GM23338 (cell line): ENCODE measurements at regions not wholly inside any gene's neighbourhood (a gene's known extent, or its start where the extent isn't known, plus 50 kb on each side); places are given as distances from the start of the nearest gene placed in this dataset.

ENCODE experiments used
- ATAC-seq: fragments of 200-7000 bp; cut with Tn5 transposase; 3 replicates; pipeline ENCODE4 v1.9.1; 2020
- DNase-seq: peaks from one replicate; pipeline ENCODE4 v3.0.0-alpha.2; 2015; ENCODE audit warnings: low spot score
- H2AFZ ChIP-seq: fragments of 200-600 bp; sonication (generic); 2 replicates; pipeline ENCODE4 v1.8.0; 2016; ENCODE audit warnings: antibody characterized with exemption, mild to moderate bottlenecking, moderate library complexity
- H3F3A ChIP-seq: fragments of 200-600 bp; sonication (generic); replicated peaks from 2 replicates; pipeline ENCODE4 v1.8.0; 2017; ENCODE audit warnings: antibody characterized with exemption, mixed run types, low read depth
- H3K27ac ChIP-seq: fragments of 200-600 bp; sonication (generic); 2 replicates; pipeline ENCODE4 v1.6.1; 2016; ENCODE audit warnings: low read depth
- H3K27me3 ChIP-seq: fragments of 200-600 bp; sonication (generic); 2 replicates; pipeline ENCODE4 v1.8.0; 2016; ENCODE audit warnings: mild to moderate bottlenecking, mixed run types, moderate library complexity; ENCODE audit not compliant: insufficient read depth
- H3K36me3 ChIP-seq: fragments of 200-600 bp; sonication (generic); 2 replicates; pipeline ENCODE4 v1.8.0; 2016; ENCODE audit warnings: mild to moderate bottlenecking; ENCODE audit not compliant: insufficient read depth
- H3K4me1 ChIP-seq: fragments of 200-600 bp; sonication (generic); 2 replicates; pipeline ENCODE4 v1.8.0; 2016; ENCODE audit warnings: mild to moderate bottlenecking, moderate library complexity; ENCODE audit not compliant: insufficient read depth
- H3K4me2 ChIP-seq: fragments of 200-600 bp; sonication (generic); 2 replicates; pipeline ENCODE4 v1.7.1; 2017; ENCODE audit warnings: mixed run types
- H3K4me3 ChIP-seq: fragments of 200-600 bp; sonication (generic); 2 replicates; pipeline ENCODE4 v1.6.1; 2016; ENCODE audit warnings: mixed run types
- H3K79me2 ChIP-seq: fragments of 200-600 bp; sonication (generic); replicated peaks from 2 replicates; pipeline ENCODE4 v1.8.0; 2017; ENCODE audit warnings: mild to moderate bottlenecking; ENCODE audit not compliant: insufficient read depth
- H3K9me2 ChIP-seq: fragments of 200-600 bp; sonication (generic); 2 replicates; pipeline ENCODE4 v1.8.0; 2017; ENCODE audit not compliant: insufficient read depth
- H4K20me1 ChIP-seq: fragments of 200-600 bp; sonication (generic); replicated peaks from 2 replicates; pipeline ENCODE4 v1.8.0; 2017; ENCODE audit warnings: mild to moderate bottlenecking; ENCODE audit not compliant: insufficient read depth
- H3K27ac Mint-ChIP-seq: 2 replicates; pipeline ENCODE4 v1.8.0; 2020; ENCODE audit warnings: inconsistent platforms, mild to moderate bottlenecking, moderate library complexity, mixed read lengths
- H3K27me3 Mint-ChIP-seq: 3 replicates; pipeline ENCODE4 v1.8.0; 2022; ENCODE audit warnings: low read depth, mild to moderate bottlenecking, moderate library complexity, mixed read lengths, inconsistent platforms; ENCODE audit not compliant: insufficient read depth, poor library complexity
- H3K36me3 Mint-ChIP-seq: 3 replicates; pipeline ENCODE4 v1.8.0; 2021; ENCODE audit warnings: low read depth, mild to moderate bottlenecking, inconsistent platforms, moderate library complexity, mixed read lengths
- H3K4me1 Mint-ChIP-seq: 3 replicates; pipeline ENCODE4 v1.8.0; 2020; ENCODE audit warnings: mild to moderate bottlenecking, inconsistent platforms, mixed read lengths
- H3K4me3 Mint-ChIP-seq: 3 replicates; pipeline ENCODE4 v1.8.0; 2021; ENCODE audit warnings: moderate library complexity, mild to moderate bottlenecking, inconsistent platforms, mixed read lengths
- H3K9me3 Mint-ChIP-seq: 3 replicates; pipeline ENCODE4 v1.8.0; 2020; ENCODE audit warnings: moderate library complexity, mild to moderate bottlenecking, inconsistent platforms, mixed read lengths
- EZH2phosphoT487 ChIP-seq: fragments of 200-600 bp; sonication (generic); IDR thresholded peaks from one replicate; pipeline ENCODE4 v1.8.1; 2018; ENCODE audit warnings: antibody characterized with exemption; ENCODE audit not compliant: unreplicated experiment
- JUNB ChIP-seq: IDR thresholded peaks from one replicate; pipeline ENCODE4 v1.6.1; 2016; ENCODE audit warnings: antibody characterized with exemption; ENCODE audit not compliant: unreplicated experiment
- NANOG ChIP-seq: IDR thresholded peaks from 2 replicates; pipeline ENCODE4 v1.6.1; 2016; ENCODE audit warnings: antibody characterized with exemption, borderline replicate concordance
- POLR2AphosphoS5 ChIP-seq: IDR thresholded peaks from 2 replicates; pipeline ENCODE4 v1.6.1; 2016; ENCODE audit warnings: antibody characterized with exemption, low read depth
- STAT1 ChIP-seq: IDR thresholded peaks from one replicate; pipeline ENCODE4 v1.6.1; 2016; ENCODE audit warnings: antibody characterized with exemption; ENCODE audit not compliant: unreplicated experiment
- ZNF114 ChIP-seq: fragments of 250-450 bp; sonication (Bioruptor Pico); IDR thresholded peaks from 2 replicates; pipeline ENCODE4 v1.5.0; 2020; ENCODE audit warnings: mild to moderate bottlenecking, moderate library complexity
- ZNF331 ChIP-seq: fragments of 250-450 bp; sonication (Bioruptor Pico); IDR thresholded peaks from 2 replicates; pipeline ENCODE4 v1.5.0; 2020; ENCODE audit warnings: low read depth, mild to moderate bottlenecking, moderate library complexity
- TF ChIP-seq, protein P1 (sequence below): fragments of 250-450 bp; sonication (Bioruptor Pico); IDR thresholded peaks from 2 replicates; pipeline ENCODE4 v1.5.0; 2020; ENCODE audit warnings: mild to moderate bottlenecking, moderate library complexity
- TF ChIP-seq, protein P2 (sequence below): IDR thresholded peaks from 2 replicates; pipeline ENCODE4 v1.6.1; 2016; ENCODE audit warnings: antibody characterized with exemption
- TF ChIP-seq, protein P3 (sequence below), 2 experiments: fragments of 200-600 bp in 1 of 2; sonication (generic) in 1 of 2; conservative IDR thresholded peaks; 2 replicates each; pipeline versions ENCODE4 v1.5.1 to v1.6.1; 2016 to 2017; ENCODE audit warnings: antibody characterized with exemption in 2 of 2, low read depth in 2 of 2, mild to moderate bottlenecking in 2 of 2, moderate library complexity in 1 of 2

DNA sequence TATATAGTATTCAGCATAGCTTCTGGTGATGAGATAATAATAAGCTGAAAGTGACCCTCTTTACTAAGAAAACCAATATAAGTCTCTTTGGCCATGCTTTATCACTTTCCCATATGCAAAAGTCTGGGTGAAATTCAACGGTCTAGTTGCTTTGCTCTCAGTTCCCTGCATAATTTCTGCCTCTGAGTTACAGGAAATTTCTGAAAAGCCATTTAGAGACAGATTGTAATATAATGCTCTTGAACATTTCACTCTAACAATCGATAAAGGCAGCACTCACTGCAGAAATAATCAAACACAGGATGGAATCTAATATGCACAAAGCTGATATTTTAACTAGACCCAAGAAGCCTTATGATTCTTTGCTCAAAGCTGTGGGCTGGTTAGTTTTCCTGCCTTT lies 100.1 kb upstream of the LIFR start:
- H3K4me2 ChIP-seq: no peak overlapping the region
- Mint-ChIP-seq H3K4me3 (no peak overlapping the region), H3K27ac (no peak overlapping the region), H3K27me3 (no peaks in the 10 kb centered on the region), H3K4me1 (peaks cover 25% of the 10 kb centered on the region), H3K36me3 (no peaks in the 10 kb centered on the region), H3K9me3 (no peaks in the 10 kb centered on the region; the same call in 2 of the 3 replicates)
- no peak overlapping the region for H3K27ac ChIP-seq
- H4K20me1 ChIP-seq: no peaks in the 10 kb centered on the region
- no peaks in the 10 kb centered on the region for H3K4me1 ChIP-seq
- H3K9me2 ChIP-seq: peaks cover 11% of the 10 kb centered on the region; the same call in 1 of the 2 replicates
- H3K79me2 ChIP-seq: no peaks in the 10 kb centered on the region
- no peak for DNase-seq
- no peak overlapping the region for H2AFZ ChIP-seq
- H3F3A ChIP-seq: no peaks in the 10 kb centered on the region
- no peak overlapping the region for H3K4me3 ChIP-seq
- ATAC-seq: no peak
- H3K27me3 ChIP-seq: no peaks in the 10 kb centered on the region
- no peak for TF ChIP-seq STAT1
- TF ChIP-seq JUNB: no peak
- TF ChIP-seq, protein P1, sequence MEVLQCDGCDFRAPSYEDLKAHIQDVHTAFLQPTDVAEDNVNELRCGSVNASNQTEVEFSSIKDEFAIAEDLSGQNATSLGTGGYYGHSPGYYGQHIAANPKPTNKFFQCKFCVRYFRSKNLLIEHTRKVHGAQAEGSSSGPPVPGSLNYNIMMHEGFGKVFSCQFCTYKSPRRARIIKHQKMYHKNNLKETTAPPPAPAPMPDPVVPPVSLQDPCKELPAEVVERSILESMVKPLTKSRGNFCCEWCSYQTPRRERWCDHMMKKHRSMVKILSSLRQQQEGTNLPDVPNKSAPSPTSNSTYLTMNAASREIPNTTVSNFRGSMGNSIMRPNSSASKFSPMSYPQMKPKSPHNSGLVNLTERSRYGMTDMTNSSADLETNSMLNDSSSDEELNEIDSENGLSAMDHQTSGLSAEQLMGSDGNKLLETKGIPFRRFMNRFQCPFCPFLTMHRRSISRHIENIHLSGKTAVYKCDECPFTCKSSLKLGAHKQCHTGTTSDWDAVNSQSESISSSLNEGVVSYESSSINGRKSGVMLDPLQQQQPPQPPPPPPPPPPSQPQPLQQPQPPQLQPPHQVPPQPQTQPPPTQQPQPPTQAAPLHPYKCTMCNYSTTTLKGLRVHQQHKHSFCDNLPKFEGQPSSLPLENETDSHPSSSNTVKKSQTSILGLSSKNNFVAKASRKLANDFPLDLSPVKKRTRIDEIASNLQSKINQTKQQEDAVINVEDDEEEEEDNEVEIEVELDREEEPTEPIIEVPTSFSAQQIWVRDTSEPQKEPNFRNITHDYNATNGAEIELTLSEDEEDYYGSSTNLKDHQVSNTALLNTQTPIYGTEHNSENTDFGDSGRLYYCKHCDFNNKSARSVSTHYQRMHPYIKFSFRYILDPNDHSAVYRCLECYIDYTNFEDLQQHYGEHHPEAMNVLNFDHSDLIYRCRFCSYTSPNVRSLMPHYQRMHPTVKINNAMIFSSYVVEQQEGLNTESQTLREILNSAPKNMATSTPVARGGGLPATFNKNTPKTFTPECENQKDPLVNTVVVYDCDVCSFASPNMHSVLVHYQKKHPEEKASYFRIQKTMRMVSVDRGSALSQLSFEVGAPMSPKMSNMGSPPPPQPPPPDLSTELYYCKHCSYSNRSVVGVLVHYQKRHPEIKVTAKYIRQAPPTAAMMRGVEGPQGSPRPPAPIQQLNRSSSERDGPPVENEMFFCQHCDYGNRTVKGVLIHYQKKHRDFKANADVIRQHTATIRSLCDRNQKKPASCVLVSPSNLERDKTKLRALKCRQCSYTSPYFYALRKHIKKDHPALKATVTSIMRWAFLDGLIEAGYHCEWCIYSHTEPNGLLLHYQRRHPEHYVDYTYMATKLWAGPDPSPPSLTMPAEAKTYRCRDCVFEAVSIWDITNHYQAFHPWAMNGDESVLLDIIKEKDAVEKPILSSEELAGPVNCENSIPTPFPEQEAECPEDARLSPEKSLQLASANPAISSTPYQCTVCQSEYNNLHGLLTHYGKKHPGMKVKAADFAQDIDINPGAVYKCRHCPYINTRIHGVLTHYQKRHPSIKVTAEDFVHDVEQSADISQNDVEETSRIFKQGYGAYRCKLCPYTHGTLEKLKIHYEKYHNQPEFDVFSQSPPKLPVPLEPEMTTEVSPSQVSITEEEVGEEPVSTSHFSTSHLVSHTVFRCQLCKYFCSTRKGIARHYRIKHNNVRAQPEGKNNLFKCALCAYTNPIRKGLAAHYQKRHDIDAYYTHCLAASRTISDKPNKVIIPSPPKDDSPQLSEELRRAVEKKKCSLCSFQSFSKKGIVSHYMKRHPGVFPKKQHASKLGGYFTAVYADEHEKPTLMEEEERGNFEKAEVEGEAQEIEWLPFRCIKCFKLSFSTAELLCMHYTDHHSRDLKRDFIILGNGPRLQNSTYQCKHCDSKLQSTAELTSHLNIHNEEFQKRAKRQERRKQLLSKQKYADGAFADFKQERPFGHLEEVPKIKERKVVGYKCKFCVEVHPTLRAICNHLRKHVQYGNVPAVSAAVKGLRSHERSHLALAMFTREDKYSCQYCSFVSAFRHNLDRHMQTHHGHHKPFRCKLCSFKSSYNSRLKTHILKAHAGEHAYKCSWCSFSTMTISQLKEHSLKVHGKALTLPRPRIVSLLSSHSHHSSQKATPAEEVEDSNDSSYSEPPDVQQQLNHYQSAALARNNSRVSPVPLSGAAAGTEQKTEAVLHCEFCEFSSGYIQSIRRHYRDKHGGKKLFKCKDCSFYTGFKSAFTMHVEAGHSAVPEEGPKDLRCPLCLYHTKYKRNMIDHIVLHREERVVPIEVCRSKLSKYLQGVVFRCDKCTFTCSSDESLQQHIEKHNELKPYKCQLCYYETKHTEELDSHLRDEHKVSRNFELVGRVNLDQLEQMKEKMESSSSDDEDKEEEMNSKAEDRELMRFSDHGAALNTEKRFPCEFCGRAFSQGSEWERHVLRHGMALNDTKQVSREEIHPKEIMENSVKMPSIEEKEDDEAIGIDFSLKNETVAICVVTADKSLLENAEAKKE (CRISPR knock-in tag): no peak
- TF ChIP-seq, protein P2, sequence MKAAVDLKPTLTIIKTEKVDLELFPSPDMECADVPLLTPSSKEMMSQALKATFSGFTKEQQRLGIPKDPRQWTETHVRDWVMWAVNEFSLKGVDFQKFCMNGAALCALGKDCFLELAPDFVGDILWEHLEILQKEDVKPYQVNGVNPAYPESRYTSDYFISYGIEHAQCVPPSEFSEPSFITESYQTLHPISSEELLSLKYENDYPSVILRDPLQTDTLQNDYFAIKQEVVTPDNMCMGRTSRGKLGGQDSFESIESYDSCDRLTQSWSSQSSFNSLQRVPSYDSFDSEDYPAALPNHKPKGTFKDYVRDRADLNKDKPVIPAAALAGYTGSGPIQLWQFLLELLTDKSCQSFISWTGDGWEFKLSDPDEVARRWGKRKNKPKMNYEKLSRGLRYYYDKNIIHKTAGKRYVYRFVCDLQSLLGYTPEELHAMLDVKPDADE: no peak
- TF ChIP-seq ZNF331: no peak
- TF ChIP-seq NANOG: no peak
- no peak for TF ChIP-seq EZH2phosphoT487
- no peak for TF ChIP-seq POLR2AphosphoS5
- TF ChIP-seq, protein P3, sequence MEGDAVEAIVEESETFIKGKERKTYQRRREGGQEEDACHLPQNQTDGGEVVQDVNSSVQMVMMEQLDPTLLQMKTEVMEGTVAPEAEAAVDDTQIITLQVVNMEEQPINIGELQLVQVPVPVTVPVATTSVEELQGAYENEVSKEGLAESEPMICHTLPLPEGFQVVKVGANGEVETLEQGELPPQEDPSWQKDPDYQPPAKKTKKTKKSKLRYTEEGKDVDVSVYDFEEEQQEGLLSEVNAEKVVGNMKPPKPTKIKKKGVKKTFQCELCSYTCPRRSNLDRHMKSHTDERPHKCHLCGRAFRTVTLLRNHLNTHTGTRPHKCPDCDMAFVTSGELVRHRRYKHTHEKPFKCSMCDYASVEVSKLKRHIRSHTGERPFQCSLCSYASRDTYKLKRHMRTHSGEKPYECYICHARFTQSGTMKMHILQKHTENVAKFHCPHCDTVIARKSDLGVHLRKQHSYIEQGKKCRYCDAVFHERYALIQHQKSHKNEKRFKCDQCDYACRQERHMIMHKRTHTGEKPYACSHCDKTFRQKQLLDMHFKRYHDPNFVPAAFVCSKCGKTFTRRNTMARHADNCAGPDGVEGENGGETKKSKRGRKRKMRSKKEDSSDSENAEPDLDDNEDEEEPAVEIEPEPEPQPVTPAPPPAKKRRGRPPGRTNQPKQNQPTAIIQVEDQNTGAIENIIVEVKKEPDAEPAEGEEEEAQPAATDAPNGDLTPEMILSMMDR (conservative IDR thresholded peaks at IDR 0.05; ENCODE audit: low read depth in 2 of 2): no peak
- no peak for TF ChIP-seq ZNF114
- no peaks in the 10 kb centered on the region for H3K36me3 ChIP-seq
